PFSK-1 (cell line): ENCODE measurements at regions not wholly inside any gene's neighbourhood (a gene's known extent, or its start where the extent isn't known, plus 50 kb on each side); places are given as distances from the start of the nearest gene placed in this dataset.

Experiments
- FOXP2 ChIP-seq: optimal IDR thresholded peaks from 2 replicates; pipeline ENCODE3; 2011; ENCODE audit warnings: borderline replicate concordance, control low read depth, inconsistent platforms; ENCODE audit not compliant: insufficient read depth; ENCODE audit errors: extremely low read length, extremely low read depth
- POLR2AphosphoS5 ChIP-seq: IDR thresholded peaks from 2 replicates; pipeline ENCODE4 v1.6.1; 2012; ENCODE audit warnings: low read depth, mild to moderate bottlenecking, control low read depth, low read length, moderate library complexity
- REST ChIP-seq, 2 experiments: IDR thresholded peaks; 2 replicates each; pipeline versions ENCODE4 v1.6.1 to v1.8.0; 2011 to 2012; ENCODE audit warnings: low read depth in 2 of 2, low read length in 2 of 2, control low read depth in 1 of 2, inconsistent platforms in 1 of 2, mild to moderate bottlenecking in 1 of 2, moderate library complexity in 1 of 2; ENCODE audit not compliant: insufficient read depth in 1 of 2
- SIN3A ChIP-seq: IDR thresholded peaks from 2 replicates; pipeline ENCODE4 v1.6.1; 2012; ENCODE audit warnings: mild to moderate bottlenecking, low read length, moderate library complexity, borderline replicate concordance; ENCODE audit not compliant: insufficient read depth
- TAF1 ChIP-seq: IDR thresholded peaks from 2 replicates; pipeline ENCODE4 v1.6.1; 2012; ENCODE audit warnings: low read length, control low read depth, borderline replicate concordance; ENCODE audit not compliant: insufficient read depth

- TF ChIP-seq REST (IDR thresholded peaks at IDR 0.05; ENCODE audit: insufficient read depth in 1 of 2, low read depth in 2 of 2, low read length in 2 of 2) (no peak), SIN3A (no peak), FOXP2 (no peak), POLR2AphosphoS5 (no peak), TAF1 (no peak)
Measured at GRCh38 chr21:35578347-35578782, 482.0 kb downstream of the SETD4 start.

DNA sequence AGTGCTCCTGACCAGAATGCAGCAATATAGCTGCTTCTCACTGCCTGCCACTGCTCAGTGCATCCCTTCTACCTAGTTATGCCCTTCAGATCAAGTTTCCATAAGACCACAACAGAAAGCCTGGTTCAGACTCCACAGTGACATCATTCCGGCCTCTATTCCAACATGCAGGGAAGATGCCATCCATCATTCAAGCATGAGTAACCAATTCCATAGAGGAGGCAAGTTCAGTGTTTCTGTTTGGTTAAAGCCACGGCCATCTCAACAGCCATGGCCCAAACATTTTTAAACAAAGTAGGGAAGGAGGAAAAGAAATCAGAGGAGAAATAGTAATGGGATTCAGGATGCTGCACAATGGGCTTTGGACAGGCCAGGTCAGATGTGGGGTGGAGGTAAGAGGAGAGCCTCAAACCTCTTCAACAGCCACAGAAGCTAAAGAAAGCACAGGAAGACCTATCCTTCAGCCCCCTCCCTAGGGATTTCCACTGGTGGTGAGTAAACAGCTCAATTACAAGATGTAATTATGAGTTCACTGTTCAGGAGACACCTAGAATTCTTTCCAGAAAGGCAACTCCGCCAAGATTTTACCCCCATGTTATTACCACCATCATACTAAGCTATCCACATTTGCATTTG lies 484.9 kb downstream of the SETD4 start:
- no peak for TF ChIP-seq FOXP2
- TF ChIP-seq POLR2AphosphoS5, result no peak

- TF ChIP-seq POLR2AphosphoS5, result no peak
- TF ChIP-seq SIN3A, result no peak
- no peak for TF ChIP-seq FOXP2
- no peak for TF ChIP-seq TAF1
- TF ChIP-seq REST (IDR thresholded peaks at IDR 0.05; ENCODE audit: insufficient read depth in 1 of 2, low read depth in 2 of 2, low read length in 2 of 2), result no peak
Measured at GRCh38 chr21:35573472-35574374, 486.6 kb downstream of the SETD4 start.

DNA sequence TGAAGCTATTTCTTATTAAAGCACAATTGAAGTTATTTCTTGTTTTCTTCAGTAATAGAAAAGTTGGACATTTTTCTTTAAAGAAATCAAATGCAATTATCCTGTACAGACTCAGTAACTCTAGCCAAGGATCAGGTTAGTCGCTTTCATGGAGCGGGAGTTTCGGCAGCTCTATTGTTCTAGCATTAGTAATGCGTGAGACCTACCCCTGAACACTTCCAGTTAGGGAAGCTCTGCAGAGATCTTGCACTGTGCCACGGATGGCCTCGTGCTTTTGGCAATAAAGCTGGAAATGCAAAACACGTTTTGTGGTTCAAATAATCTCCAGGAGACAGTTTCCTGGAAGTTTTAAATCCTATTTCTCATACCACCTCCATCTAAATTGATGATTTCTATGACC lies 488.4 kb downstream of the SETD4 start:
- TF ChIP-seq SIN3A, result no peak
- TF ChIP-seq TAF1, result no peak
- no peak for TF ChIP-seq REST (IDR thresholded peaks at IDR 0.05; ENCODE audit: insufficient read depth in 1 of 2, low read depth in 2 of 2, low read length in 2 of 2)
- no peak for TF ChIP-seq POLR2AphosphoS5
- TF ChIP-seq FOXP2, result no peak

GRCh38 chr21:35568643-35569042 lies 491.7 kb downstream of the SETD4 start:
- no peak for TF ChIP-seq TAF1
- TF ChIP-seq SIN3A, result no peak
- TF ChIP-seq FOXP2, result no peak
- no peak for TF ChIP-seq POLR2AphosphoS5
- no peak for TF ChIP-seq REST (IDR thresholded peaks at IDR 0.05; ENCODE audit: insufficient read depth in 1 of 2, low read depth in 2 of 2, low read length in 2 of 2)
